ENCODE measurements at regions not wholly inside any gene's neighbourhood (a gene's known extent, or its start where the extent isn't known, plus 50 kb on each side); places are given as distances from the start of the nearest gene placed in this dataset.
"Not testable (repeated sequence)": the region's sequence is repeated elsewhere in the genome, so short reads cannot be mapped to it uniquely, and the experiment has no call there.

DNA sequence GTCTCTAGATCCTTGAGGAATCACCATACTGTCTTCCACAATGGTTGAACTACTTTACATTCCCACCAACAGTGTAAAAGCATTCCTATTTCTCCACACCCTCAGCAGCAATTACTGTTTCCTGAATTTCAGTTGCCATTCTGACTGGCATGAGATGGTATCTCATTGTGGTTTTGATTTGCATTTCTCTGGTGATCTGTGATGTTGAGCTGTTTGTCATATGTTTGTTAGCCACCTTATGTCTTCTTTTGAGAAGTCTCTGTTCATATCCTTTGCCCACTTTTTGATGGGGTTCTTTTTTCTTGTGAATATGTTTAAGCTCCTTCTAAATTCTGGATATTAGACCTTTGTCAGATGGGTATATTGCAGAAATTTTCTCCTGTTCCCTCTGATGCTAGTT, 356.0 kb downstream of the IGSF11 start:
- not testable (repeated sequence) for DNase-seq (ENCODE audit: low read depth)

DNA sequence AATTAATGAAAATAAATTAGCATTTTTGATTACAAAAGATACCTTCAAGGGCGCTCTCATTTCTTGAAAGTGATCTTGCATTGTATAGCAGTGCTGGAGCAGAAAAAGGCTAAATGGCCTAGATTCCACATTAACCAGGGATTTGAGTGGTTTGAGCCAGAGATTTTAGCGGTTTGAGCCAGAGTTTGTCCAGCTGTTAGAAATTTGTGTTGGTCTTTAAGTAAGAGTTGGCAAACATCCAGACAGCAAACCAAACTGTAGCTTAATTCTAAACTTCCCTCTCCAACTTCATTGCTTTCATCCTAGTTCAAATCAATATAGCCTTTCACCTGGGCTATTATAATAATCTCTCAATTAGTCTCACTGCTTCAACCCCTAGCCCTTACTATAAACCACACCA, 351.7 kb downstream of the IGSF11 start:
- no peak for DNase-seq (ENCODE audit: low read depth)

DNA sequence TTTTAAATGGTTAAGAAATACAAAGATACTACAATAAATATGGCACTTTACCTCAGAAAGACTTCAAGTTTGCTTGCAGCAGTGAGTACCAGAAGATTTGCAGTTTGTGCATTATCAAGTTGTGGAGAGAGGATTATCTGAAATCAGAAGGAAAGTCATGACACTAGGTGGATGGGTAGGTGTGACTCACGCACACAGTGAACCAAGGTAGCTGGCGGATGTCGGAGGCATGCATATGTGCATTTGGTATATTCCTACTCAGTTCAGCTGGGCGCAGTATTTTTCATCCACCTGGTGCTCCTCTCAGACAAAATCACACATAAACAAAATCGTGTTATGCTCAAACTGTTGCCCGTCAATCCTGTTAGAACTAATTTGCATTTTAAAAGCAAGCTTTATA, 351.0 kb downstream of the IGSF11 start:
- no peak for DNase-seq (ENCODE audit: low read depth)

DNA sequence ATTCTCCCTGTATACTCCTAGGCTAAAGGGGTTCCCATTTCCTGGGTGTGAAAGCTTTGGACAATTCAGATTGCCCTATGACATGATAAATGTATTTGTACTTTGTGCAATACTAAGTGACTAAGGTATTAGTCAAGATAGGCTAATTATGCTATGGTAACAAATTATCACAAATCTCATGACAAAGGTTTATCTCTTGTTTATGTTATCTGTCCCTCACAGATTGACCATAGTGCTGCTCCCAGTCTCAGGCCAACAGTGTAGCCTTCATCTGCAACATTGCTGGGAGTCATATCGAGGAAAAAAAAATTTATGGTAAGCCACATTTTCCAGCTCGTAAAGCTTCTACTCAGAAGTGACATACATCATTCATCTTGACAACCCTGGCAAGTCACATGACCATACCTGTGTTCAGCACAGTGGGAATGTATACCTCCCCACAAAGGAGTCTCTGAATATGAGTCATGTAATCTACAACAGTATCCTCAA, 346.2 kb downstream of the IGSF11 start:
- no peak for DNase-seq (ENCODE audit: low read depth)

- DNase-seq (ENCODE audit: low read depth) = no peak
Observed at GRCh38 chr3:118692416-118692815, 342.2 kb downstream of the IGSF11 start.

GRCh38 chr3:118705487-118706219, 329.0 kb downstream of the IGSF11 start:
- no peak for DNase-seq (ENCODE audit: low read depth)

DNA sequence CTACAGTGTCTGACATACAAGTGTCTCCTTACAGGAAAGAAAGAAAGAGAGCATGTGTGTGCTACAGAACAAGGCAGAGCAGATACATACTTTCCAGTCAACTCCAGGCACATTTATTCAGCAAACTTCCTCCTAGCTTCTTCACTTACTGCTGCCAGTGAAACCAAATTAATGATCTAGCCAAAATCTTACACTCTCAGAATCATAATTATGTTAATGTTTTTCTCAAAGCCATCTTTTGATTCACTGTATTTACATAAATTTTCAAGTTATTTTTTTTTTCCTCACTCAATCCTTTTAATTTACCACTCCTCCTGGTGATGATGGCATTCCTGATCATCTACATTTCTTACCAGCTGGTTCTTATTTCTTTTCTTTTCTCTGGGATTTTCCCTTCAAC, 326.7 kb downstream of the IGSF11 start:
- no peak for DNase-seq (ENCODE audit: low read depth)

DNA sequence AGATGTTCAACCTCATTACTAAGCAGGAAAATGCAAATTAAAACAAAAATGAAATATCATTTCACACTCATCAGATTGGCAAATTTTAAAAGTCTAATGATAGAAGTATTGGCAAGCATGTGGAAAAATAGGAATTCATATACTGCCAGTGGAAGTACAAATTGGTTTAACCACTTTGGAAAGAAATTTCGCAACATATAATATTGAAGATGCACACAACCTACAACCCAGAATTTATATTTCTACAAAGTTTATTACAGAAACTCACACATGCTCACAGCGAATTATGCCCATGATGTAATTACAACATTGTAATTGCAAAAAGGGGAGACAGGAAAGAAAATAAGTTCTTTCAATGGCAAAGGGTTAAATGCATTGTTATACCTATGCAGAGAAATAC, 324.1 kb downstream of the IGSF11 start:
- no peak for DNase-seq (ENCODE audit: low read depth)

DNA sequence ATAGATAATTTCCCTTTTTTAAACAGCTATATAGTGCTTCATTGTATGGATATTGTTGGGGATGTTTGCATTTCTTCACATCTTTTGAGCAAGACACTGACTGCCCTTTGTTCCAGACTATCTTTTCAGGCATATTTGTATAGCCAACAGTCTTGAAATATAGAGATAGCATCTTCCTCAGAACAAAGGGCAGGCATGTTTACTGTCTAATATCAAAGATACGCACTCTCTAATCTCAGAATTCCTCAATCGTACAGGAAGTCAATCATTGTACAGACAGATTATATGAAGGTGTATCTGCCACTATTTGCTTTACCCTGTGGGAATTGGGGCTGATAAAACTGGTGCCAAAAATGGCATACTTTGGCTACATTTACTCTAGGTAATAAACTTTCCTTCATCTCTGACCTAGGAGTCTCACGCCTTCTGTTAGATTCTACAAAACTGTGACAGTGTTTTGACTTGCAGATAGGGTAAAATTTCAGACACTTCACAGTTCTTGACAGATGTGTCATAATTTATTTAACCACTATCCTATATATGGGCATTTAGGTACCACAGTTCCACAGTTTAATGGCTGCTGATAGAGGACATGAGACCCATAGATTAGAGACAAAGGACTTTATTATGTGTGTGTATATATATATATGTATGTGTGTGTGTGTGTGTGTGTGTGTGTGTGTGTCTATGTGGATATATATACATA, 321.0 kb downstream of the IGSF11 start:
- DNase-seq (ENCODE audit: low read depth) = no peak

DNA sequence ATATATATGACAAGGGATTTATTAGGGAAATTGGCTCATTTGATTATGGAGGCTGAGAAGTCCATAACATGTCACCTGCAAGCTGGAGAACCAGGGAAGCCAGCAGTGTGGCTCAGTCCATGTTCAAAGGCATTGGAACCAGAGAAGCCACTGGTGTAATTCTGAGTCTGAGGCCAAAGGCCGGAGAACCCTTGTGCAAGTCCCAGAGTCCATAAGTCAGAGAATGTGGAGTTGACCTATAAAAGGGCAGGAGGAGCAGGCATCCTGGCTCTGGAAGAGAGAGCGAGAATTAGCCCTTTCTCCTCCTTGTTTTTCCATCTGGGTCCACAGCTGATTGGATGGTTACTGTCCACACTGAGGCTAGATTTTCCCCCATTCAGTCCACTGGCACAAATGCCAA, 319.8 kb downstream of the IGSF11 start:
- DNase-seq (ENCODE audit: low read depth) = no peak

DNA sequence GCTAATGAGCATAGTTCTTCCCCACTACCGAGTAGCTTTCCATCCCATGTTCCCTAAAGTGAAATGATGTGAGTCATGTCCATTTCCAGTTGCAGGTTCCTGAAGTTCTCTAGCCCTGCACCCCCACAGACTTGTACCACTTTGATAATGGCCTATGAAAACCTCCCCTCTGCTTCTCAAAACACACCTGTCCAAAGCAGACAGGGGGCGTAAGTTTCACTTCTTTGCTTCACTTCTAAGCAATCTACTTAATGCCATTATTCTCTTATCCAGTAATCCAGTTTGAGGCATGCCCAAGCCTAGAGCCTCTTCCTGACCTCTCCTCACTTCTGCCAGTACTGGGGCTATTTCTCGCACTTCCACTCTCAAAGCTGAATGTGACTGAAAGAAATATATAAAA, 305.1 kb downstream of the IGSF11 start:
- DNase-seq (ENCODE audit: low read depth) = no peak

- no peak for DNase-seq (ENCODE audit: low read depth)
Observed at GRCh38 chr3:118734664-118735063, 300.0 kb downstream of the IGSF11 start.

DNA sequence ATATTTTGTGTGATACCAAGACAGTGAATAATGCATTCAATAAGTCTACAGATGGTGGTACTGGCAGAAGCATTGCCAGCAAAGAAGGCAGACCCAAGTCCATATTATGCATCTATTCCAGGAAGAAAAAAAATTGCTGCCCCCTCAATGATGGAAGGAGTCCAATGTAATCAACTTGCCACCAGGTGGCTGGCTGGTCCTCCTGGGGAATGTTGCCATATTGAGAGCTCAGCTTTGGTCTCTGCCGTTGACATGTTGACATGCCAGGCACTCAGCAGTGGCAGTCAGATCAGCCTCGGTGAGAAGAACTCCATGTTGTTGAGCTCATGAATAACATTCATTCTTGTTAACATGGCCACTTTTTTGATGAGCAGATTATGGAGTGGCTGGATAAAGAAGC, 298.5 kb downstream of the IGSF11 start:
- DNase-seq (ENCODE audit: low read depth) = no peak

GRCh38 chr3:118740722-118741290, 293.8 kb downstream of the IGSF11 start:
- no peak for DNase-seq (ENCODE audit: low read depth)

- DNase-seq (ENCODE audit: low read depth) = no peak
Observed at GRCh38 chr3:118742760-118743159, 291.9 kb downstream of the IGSF11 start.

GRCh38 chr3:118744186-118744585, 290.5 kb downstream of the IGSF11 start:
- no peak for DNase-seq (ENCODE audit: low read depth)

DNA sequence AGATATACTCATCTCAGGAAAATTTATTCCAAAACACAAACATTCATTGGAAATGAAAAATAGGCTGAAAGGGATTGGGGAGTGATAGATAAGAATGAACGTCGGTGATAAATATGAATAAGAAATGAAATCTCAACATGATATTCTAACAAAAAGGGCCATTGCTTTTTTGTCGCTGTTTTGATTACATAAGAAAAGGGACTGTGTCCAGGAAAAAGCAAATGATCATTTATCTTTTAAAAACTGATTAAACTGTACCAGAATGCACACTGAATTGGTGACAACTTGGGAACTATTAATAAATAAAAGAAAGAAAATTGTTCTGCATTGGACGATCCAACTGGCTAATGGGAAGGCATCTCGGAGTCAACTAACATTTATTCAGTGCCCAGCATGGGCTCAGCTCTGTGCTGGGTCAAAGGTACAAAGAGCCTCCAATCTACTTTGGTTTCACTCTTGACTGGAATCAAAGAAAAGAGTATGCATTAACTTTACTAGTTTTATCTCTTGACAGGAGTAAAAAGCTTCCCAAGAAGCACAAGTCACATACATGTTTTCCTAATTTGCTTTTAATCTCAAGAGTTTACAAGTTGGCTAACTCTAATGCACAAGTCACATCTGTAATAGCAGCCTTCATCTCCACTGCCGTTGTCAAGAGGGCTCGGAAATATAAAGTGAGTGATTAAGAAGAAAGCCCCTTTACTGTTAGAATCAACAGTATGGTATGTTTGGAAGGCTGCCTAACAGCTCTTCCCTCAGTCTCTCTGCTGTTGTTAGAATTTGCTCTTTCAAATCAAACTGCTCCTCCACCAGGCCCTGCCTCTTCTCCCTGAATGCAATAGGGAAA, 280.0 kb downstream of the IGSF11 start:
- no peak for DNase-seq (ENCODE audit: low read depth)

- no peak for DNase-seq (ENCODE audit: low read depth)
Observed at GRCh38 chr3:118755253-118755801, 279.3 kb downstream of the IGSF11 start.

DNA sequence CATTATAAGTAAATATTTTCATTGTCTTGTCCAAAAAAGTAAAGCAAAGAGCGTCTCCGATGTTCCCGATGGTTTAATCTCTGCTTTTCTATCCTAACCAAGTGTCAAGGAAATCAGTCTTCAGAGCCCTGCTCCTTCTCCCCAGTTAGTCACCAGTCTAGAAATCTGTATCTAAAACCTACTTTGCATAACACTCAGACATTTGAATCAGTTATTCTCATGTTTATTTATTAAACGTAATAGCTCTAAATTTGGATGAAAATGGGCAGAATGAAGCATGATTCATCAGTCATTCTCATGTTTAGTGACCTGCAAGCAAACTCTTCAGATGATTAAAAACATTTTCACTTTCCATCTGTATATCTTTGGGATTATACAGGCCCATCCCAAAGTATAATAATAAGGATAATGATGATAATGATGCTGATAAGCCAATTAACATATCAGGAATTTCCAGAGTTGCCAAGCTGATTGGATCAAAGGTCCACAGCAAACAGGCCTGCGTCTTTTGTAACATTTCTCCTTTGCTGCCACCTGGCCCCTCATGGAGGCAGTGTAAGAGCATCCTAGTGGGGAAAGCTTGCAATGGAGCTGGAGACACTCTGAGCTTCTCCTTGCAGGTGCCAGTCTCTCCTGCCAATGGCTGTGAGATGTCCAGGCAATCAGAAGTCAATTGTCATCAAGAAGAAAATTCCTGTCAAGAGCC, 273.9 kb downstream of the IGSF11 start:
- DNase-seq (ENCODE audit: low read depth) = no peak

- DNase-seq (ENCODE audit: low read depth) = no peak
Observed at GRCh38 chr3:118761291-118761606, 273.4 kb downstream of the IGSF11 start.

DNA sequence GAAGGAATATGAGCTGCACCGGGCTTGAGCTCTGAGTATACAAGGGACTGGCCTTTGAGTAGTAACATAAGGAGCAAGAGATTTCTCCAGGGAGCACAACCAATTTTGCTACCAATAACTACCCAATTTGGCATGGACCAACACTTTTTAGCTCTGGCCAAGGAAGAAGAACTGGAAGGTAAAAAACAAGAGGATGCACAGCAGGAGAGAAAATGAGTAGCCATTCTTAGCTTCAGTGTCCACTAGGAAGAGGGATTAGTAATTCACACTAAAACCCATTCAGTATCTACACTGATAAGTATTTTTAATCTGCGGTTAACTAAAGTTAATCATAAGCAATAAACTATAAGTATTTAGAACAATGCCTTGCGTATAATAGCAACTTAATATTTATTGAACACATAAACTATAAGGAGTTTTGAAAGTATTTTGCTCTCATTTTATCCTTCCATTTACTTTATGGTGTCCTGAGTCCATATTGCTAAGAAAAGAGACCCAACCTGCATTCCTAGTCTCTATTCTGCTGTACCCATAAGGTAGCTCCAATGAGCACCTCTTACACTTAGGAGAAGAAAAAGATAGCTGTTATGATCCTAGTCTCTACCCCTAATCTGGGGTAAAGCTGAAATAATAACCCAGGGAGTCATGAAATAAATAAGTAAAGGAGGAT, 268.9 kb downstream of the IGSF11 start:
- no peak for DNase-seq (ENCODE audit: low read depth)

Data from renal cortical epithelial cell (primary cell).